HG03571 (cell line): ENCODE measurements at regions not wholly inside any gene's neighbourhood (a gene's known extent, or its start where the extent isn't known, plus 50 kb on each side); places are given as distances from the start of the nearest gene placed in this dataset.
"Not testable (repeated sequence)": the region's sequence is repeated elsewhere in the genome, so short reads cannot be mapped to it uniquely, and the experiment has no call there.

ENCODE experiments used
- ATAC-seq: cut with Tn5 transposase; IDR thresholded peaks from one replicate; pipeline ENCODE4 v1.9.1; 2021; ENCODE audit not compliant: unreplicated experiment

- no peak for ATAC-seq
These were observed 138.6 kb downstream of the SPRY1 start for GRCh38 chr4:123535037-123535748.

GRCh38 chr4:123536225-123536624 is 139.6 kb downstream of the SPRY1 start:
- ATAC-seq: peak; percentile 74

- not testable (repeated sequence) for ATAC-seq
These were observed 141.4 kb downstream of the SPRY1 start for GRCh38 chr4:123537906-123538402.

DNA sequence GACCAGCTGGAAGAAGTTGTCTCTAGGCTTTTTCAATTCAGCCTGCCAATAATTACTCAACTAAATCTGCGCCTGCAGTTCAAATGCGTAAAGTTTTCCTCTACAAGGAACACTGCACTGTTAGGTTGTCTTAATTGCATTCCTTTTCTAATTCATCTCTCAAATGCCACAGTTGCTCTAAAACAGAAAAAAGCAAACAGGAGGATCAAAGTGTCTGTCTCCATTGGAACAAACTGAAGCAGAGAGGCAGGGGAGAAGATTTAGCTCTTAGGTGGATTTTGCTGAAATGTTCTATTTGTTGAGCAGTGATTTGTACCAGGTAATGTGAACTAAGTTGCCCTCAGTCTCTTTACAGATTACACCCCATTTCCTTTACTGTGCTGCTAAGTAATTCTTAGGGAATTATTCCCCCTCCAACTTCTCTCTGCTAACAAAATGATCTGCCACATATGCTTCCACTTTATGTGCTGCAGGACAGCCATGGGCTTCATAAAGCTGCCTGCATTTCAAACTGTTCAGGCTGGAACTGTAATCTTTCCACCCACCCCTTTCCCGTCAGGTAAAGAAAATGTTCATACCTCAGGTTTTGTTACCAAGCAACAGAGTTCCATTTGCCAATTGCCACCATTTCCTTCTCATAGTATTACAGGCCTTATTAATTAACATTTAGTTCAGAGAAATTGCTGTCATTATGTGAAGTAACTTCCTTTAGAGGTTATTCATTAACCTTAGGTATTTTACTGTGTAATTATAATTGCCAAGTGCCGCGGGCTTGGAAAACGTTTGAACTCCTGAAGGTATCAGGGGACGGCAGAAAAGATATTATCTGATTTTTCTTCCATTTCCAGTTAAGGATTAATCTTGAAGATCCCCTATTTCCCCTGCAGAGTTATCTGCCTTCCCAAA is 149.3 kb downstream of the SPRY1 start:
- ATAC-seq: no peak

DNA sequence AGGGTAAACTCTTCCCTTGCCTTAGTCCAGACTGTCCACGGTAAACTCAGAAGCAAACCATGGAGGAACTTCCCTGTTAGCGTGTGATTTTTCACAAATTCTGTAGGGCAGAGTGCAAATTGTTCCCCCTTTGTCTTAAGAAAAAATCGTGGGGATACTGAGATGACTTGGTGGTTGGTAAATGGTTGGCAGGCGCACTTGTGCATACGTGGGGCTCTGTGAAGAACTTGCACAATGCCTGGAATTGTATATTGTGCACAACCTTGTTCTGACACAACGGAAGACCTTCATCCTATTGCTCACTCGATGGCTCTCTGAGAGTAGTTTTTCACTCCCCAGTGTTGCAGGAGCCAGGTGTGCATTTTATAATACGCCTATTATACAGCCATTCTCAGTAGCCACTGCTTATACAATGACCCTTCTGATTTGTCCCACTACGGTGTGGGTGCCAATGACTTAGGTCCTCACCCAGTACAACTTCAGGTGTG is 150.0 kb downstream of the SPRY1 start:
- no peak for ATAC-seq

DNA sequence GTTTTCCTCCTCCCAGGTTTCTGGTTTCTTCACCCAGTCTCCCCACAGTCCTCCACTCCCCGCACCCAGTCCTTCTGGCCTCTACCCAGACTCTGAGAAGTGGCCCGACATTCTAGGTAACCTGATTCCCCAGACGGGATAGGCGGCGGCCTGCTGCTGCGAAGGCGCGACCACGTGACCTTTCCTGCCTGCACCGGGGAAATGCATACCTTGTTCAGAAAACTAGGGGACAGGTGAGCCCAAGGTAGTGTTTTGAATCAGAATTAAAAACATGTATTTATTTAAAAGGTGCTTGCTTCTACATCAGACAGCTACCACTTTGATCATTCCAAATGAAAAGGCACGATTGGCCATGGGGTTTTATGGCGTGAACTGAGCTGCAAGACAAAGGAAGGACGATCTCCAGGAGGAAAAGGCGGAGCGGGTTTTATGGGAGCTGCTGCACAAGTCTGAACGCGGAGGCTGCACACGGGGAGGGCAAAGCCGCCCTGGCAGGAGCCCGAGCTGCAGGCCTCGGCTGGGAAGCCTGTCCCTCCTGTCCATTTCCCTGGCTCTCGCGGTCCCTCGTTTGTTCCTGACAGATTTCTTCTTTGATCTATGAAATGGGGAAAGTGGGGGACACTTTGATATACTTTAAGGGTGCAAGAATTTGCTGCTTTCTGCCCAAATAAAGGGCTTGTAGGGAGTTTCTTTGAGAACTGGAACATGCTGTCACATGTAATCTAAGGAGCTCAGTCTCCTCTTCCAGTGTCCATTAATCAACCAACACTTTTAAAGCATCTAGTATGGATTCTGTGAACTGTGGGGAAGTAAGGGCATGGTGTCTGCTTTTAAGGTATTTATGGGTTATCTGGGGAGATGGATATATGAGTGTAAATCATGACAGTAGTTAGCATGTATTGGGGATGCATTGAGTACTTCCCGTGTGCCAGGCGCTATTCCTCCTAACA is 150.9 kb downstream of the SPRY1 start:
- no peak for ATAC-seq

DNA sequence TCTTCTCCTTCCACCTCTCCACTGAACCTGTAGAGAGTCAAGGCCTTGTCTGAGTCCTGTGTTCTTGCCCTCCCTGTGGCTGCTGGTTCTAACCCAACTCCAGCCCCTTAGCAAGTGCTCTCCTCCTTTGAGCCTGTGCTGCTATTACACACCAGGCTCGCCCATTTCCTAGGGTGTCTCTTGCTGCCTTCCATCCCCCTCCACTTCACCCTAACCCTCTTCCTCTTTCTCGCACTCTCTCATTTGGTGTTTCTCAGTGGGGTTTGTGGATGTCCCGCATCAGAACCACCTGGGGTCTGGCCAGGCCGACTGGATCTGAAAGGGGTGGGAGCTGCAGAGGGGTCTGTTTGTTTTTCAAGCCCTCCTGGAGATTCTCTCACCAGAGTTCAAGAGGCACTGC is 156.7 kb downstream of the SPRY1 start:
- no peak for ATAC-seq

- ATAC-seq: no peak
These were observed 157.4 kb downstream of the SPRY1 start for GRCh38 chr4:123553733-123554637.

- ATAC-seq: no peak
These were observed 158.2 kb downstream of the SPRY1 start for GRCh38 chr4:123554801-123555232.

DNA sequence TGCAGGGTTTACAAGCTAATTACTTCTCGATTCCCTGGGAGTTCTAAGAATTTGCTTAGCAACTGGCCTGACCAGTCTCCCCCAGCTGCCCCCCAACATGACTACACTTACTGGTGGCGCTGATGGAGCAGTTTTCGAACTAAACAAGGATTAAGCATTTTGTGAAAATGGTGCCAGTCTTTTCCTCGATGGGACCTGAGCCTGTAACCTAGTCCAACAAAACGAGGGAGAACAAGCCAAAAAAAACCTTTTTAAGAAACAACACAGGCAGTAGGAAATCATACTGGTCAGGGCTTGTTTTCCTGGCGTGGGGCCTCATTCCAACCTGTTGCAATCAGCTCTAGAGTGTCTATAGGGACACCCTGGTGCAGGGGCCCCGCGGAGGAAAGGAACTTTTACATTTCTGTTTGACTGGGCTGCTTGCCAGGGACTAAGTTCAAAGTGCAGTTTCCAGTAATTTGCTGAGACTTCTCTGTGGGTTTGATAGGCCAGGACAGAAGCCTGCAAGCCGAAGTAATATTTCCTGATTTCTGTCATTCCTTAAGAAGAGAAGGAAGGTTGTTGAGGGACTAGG is 158.7 kb downstream of the SPRY1 start:
- no peak for ATAC-seq

GRCh38 chr4:123555807-123556273 is 159.2 kb downstream of the SPRY1 start:
- no peak for ATAC-seq

- ATAC-seq: no peak
These were observed 159.9 kb downstream of the SPRY1 start for GRCh38 chr4:123556526-123556925.

DNA sequence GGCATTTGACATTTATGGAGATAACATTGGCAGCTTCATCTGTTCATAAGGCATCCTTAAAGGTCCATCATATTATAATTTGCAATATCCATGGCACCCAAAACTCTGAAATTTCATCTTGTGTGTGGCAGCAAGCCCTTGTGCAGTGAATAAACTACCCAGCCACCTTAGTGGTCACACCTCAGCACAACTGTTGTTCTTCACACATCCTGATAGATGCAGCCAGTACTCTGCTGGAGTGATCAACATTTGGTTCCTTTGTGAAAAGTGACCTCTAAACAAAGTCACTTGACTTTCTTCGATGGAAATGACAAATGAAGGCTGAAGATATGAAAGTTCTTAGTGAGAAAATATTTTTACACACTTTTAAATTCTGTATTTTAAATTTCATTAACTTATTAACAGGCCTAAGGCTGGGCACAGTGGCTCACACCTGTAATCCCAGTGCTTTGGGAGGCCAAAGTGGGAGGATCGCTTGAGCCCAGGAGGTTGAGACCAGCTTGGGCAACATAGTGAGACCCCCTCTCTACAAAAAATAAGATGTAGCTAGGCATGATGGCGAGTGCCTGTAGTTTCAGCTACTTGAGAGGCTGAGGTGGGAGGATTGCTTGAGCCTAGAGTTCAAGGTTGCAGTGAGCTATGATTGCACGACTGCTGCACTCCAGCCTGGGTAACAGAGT is 161.4 kb downstream of the SPRY1 start:
- ATAC-seq: no peak

- no peak for ATAC-seq
These were observed 162.3 kb downstream of the SPRY1 start for GRCh38 chr4:123558865-123559264.

GRCh38 chr4:123559955-123560871 is 163.6 kb downstream of the SPRY1 start:
- ATAC-seq: no peak

GRCh38 chr4:123561525-123561924 is 164.9 kb downstream of the SPRY1 start:
- ATAC-seq: no peak

DNA sequence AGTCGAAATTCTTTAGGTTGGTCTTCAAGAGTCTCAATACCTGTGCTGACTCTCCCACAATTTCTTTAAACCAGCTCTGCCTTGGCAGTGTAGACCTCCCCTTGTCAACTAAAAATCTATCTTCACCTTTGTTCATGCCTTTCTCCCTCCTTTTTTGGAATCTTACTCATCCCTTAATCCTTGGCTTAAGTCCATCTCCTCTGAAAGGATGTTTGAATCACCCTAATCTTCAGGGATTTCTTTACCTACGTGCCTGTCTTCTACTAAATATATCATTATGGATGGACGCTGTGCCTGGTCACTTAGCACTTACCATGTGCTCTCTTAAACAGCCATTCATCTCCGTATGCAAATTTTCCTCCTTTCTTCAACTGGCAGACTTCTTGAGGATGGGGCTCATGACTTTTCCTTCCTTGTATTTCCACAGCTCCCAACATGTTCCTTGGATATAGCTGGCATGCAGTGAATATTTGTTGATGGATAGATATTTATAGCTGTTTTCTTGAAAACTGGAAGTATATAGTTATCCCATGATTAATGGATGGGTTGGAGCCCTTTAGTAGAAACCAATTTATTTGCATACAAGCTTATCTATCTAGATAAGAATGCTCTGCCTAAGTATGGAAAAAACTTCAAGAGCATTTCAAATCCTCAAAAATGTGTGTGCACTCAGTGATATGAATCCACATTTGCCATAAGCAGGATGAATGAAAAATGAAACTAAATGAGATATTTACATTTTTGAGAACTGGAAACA is 166.6 kb downstream of the SPRY1 start:
- ATAC-seq: no peak
